Ovary (tissue), 7 donors: ENCODE measurements at regions not wholly inside any gene's neighbourhood (a gene's known extent, or its start where the extent isn't known, plus 50 kb on each side); places are given as distances from the start of the nearest gene placed in this dataset.
"Not testable (repeated sequence)": the region's sequence is repeated elsewhere in the genome, so short reads cannot be mapped to it uniquely, and the experiment has no call there.

ENCODE experiments used
- DNase-seq, 5 donors: peaks; one replicate each; pipeline ENCODE4 v3.0.0-alpha.2; 2019 to 2020
- H3K27ac ChIP-seq, 2 donors: fragments of 200-600 bp; one replicate each; pipeline versions ENCODE4 v1.5.1 to v1.8.0; 2019 to 2022
- H3K27me3 ChIP-seq: fragments of 200-600 bp; one replicate; pipeline ENCODE4 v1.8.0; 2022
- H3K36me3 ChIP-seq: fragments of 200-600 bp; sonication (generic); one replicate; pipeline ENCODE4 v1.5.1; 2019
- H3K4me1 ChIP-seq: one replicate; pipeline ENCODE4 v1.8.1; 2013; ENCODE audit warnings: mild to moderate bottlenecking, moderate library complexity; ENCODE audit not compliant: insufficient read depth
- H3K4me3 ChIP-seq: fragments of 200-600 bp; sonication (generic); one replicate; pipeline ENCODE4 v1.5.1; 2017
- H3K9me3 ChIP-seq, 2 donors: fragments of 200-600 bp in 1 of 2; sonication (generic) in 1 of 2; one replicate each; pipeline versions ENCODE4 v1.5.1 to v1.8.1; 2013 to 2019; ENCODE audit warnings: mild to moderate bottlenecking in 1 of 2, moderate library complexity in 1 of 2
- CTCF ChIP-seq, 3 donors: fragments of 450-650 bp in 2 of 3; fragments of 200-600 bp in 1 of 3; IDR thresholded peaks; one replicate each; pipeline versions ENCODE4 v1.5.1 to v1.8.0; 2016 to 2022; ENCODE audit warnings: antibody characterized with exemption in 3 of 3, mild to moderate bottlenecking in 1 of 3
- EP300 ChIP-seq: sonication (generic); formaldehyde crosslinking; IDR thresholded peaks from one replicate; pipeline ENCODE4 v1.6.1; 2017; ENCODE audit warnings: antibody characterized with exemption
- POLR2A ChIP-seq: fragments of 450-650 bp; IDR thresholded peaks from one replicate; pipeline ENCODE4 v1.6.1; 2017; ENCODE audit warnings: antibody characterized with exemption, mild to moderate bottlenecking, moderate library complexity
- WGBS, 3 donors: extraction: QIAGEN DNeasy Blood & Tissue Kit in 1 of 3; methylation state at CpG; one replicate each; pipeline versions ENCODE4 v1.1.5 to v1.1.7; 2013 to 2017; 5-methylcytosine and 5-hydroxymethylcytosine counted together
- intact Hi-C, 4 donors: fragments of 100-400 bp; cut with DNase I; formaldehyde crosslinking; loops; one replicate each; pipeline versions ENCODE4 v1.11.0 to v1.15.1; 2022 to 2023
- donor health status: DM: no; HTN: no; CAD: no; lungs with moderate emphysema.
- donor health status: DM: no; HTN: no; CAD: no.
- donor health status: Bipolar disorder and iron deficiency.
- donor health status: DM: no; HTN: no; CAD: no.
- donor health status: DM: yes; HTN: yes; CAD: no.

GRCh38 chr7:42650171-42650570, 261.7 kb downstream of the C7orf25 start:
- TF ChIP-seq CTCF (IDR thresholded peaks at IDR 0.05) (no peak), EP300 (no peak), POLR2A (no peak)
- Histone ChIP-seq H3K27me3 (no peaks in the 10 kb centered on the region), H3K9me3 (no peaks in the 10 kb centered on the region), H3K4me1 (no peaks in the 10 kb centered on the region), H3K27ac (no peak overlapping the region), H3K36me3 (no peaks in the 10 kb centered on the region), H3K4me3 (no peak overlapping the region)
- WGBS, 3 donors = 77 to 81% (median 79%) methylated on average over 6 of the region's 6 CpGs
- DNase-seq = no peak
- intact Hi-C loops = no loop called here

GRCh38 chr7:42645906-42646305, 266.0 kb downstream of the C7orf25 start:
- WGBS, 3 donors = 41 to 50% (median 44%) methylated on average over 3 of the region's 3 CpGs
- Histone ChIP-seq H3K27ac (no peak overlapping the region), H3K4me1 (no peaks in the 10 kb centered on the region), H3K9me3 (no peaks in the 10 kb centered on the region), H3K4me3 (no peak overlapping the region), H3K36me3 (no peaks in the 10 kb centered on the region), H3K27me3 (no peaks in the 10 kb centered on the region)
- DNase-seq = no peak
- no peak for TF ChIP-seq CTCF (IDR thresholded peaks at IDR 0.05)
- no peak for TF ChIP-seq EP300
- no peak for TF ChIP-seq POLR2A
- intact Hi-C loops = no loop called here

DNA sequence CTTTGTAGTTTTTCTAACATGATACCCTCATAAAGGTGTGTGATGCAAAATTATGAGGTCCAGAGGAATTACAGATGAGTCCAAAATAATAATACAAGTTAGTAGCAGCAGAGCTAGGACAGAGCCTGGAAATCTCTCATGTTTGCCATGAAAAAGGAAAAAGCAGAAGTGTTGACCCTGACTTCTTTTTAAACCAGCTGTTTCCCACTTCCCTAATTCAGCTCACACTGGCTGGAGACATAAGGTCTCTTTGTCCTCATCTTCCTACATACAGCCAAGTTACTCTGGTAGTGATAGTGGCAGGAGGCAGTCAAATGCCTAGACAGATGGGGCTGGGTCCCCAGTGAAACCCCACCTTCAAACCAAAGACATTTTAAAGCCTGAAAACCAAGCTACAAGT, 269.2 kb downstream of the C7orf25 start:
- no peak overlapping the region for H3K27ac ChIP-seq
- TF ChIP-seq POLR2A (no peak), CTCF (IDR thresholded peaks at IDR 0.05) (no peak), EP300 (no peak)
- intact Hi-C loops = no loop called here
- no peaks in the 10 kb centered on the region for H3K4me1 ChIP-seq
- no peaks in the 10 kb centered on the region for H3K36me3 ChIP-seq
- DNase-seq = no peak
- H3K9me3 ChIP-seq = no peaks in the 10 kb centered on the region
- no peak overlapping the region for H3K4me3 ChIP-seq
- no peaks in the 10 kb centered on the region for H3K27me3 ChIP-seq

DNA sequence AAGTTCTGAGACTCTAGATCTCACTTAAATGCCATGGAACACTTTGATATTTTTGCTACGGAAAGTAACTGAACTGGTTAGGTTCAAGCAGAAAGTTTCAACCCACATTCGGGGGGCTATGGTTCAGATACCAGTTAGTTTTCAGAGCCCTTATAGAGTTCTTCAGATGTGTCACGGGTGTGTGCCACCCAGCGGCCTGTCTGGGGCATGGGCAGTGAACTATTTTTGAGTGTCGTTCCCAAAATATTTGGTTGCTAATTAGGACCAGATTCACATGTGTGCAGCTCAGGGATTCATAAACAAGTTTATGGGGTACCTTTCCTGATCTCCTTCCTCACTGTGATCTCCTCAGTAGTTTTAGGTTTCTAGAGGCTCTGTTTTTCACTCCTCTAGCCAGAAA, 271.9 kb downstream of the C7orf25 start:
- DNase-seq = no peak
- Histone ChIP-seq H3K9me3 (no peaks in the 10 kb centered on the region), H3K4me3 (no peak overlapping the region), H3K27ac (no peak overlapping the region), H3K27me3 (no peaks in the 10 kb centered on the region), H3K4me1 (no peaks in the 10 kb centered on the region), H3K36me3 (no peaks in the 10 kb centered on the region)
- intact Hi-C loops = no loop called here
- TF ChIP-seq POLR2A (no peak), EP300 (no peak), CTCF (IDR thresholded peaks at IDR 0.05) (no peak)
- 88 to 92% (median 89%) methylated on average over 5 of the region's 5 CpGs for WGBS, 3 donors

- H3K27me3 ChIP-seq, H3K27ac ChIP-seq, H3K36me3 ChIP-seq, H3K9me3 ChIP-seq, H3K4me1 ChIP-seq, intact Hi-C loops, DNase-seq, H3K4me3 ChIP-seq: not testable (repeated sequence)
- 52 to 75% (median 58%) methylated on average over 11 of the region's 11 CpGs for WGBS, 3 donors
Observed at GRCh38 chr7:42636380-42636779, 275.5 kb downstream of the C7orf25 start.
